Pulmonary artery endothelial cell (primary cell): ENCODE measurements at regions not wholly inside any gene's neighbourhood (a gene's known extent, or its start where the extent isn't known, plus 50 kb on each side); places are given as distances from the start of the nearest gene placed in this dataset.

ENCODE experiments used
- DNase-seq: peaks from one replicate; pipeline ENCODE4 v3.0.0-alpha.2; 2011; ENCODE audit warnings: low read depth, low spot score

DNA sequence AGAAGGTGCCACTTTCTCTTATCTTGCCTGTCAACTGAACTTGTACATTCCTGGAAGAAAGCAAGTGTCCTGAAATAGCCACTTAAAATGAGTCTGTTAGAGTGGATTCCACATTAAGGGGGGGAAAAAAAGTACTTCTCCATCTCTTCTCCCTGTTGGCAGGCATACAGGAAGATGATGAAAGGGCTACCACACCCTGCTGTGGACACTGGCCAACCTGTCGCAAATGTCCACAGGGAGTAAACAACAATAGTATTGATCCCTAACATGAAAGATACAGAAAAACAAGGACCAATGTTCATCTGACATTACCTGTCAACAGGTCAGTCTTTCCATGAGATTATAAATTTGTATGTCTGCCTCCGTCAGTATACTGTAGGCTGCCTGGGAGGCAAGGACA lies 265.1 kb upstream of the MAP3K1 start:
- no peak for DNase-seq

DNA sequence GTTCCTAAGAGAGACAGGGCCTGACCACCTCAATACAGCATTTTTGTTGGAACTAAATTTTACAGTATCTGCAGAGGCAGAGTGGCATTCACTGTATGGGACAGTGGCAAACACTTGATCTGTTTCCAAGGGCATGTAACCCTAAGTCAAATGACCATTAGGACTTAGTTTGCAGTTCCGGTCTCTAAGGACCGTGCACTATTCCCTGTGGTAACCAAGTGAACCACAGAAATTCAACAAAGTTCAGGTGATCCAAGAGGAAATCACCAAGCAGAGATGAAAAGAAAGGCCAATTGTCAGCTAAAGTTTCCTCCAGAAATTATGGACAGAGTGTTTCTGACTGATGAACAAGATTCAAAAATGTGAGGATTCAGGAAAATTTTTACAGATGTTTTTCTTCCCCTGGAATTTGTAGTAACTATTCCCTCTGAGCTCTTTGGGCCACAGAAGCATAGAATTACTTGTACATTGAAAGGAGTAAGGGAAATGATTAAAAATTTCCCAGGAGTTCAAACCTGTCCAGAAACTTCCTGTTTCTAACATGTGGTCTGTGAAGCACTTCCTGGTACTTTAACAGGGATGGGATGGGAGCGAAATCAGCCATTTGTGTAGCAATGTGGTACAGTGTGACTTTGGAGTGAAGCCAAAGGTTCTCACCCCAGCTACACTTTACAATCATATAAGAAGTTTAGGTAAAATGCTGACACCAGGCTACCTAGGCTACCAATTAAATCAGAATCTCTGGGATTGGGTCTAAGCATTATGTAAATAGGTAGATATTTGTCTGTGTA lies 266.1 kb upstream of the MAP3K1 start:
- DNase-seq = no peak

DNA sequence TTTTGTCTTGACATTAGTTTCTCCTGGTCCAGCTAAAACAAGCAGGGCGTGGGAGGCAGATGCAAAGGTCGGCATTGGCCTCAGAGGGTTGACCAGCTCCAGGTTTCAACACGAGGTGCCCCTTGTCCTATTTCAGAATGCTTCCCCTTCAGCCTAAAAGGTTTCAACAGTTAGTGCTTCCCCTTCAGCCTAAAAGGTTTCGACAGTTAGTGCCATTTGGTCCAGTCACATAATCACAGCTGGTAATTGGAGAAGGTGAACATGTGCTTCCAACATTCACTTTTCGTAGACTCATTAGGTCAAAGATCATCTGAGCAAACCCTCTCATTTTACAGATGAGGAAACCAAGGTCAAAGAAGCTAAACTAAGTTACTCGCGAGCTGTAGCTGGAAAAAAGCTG lies 270.3 kb upstream of the MAP3K1 start:
- DNase-seq = no peak

DNA sequence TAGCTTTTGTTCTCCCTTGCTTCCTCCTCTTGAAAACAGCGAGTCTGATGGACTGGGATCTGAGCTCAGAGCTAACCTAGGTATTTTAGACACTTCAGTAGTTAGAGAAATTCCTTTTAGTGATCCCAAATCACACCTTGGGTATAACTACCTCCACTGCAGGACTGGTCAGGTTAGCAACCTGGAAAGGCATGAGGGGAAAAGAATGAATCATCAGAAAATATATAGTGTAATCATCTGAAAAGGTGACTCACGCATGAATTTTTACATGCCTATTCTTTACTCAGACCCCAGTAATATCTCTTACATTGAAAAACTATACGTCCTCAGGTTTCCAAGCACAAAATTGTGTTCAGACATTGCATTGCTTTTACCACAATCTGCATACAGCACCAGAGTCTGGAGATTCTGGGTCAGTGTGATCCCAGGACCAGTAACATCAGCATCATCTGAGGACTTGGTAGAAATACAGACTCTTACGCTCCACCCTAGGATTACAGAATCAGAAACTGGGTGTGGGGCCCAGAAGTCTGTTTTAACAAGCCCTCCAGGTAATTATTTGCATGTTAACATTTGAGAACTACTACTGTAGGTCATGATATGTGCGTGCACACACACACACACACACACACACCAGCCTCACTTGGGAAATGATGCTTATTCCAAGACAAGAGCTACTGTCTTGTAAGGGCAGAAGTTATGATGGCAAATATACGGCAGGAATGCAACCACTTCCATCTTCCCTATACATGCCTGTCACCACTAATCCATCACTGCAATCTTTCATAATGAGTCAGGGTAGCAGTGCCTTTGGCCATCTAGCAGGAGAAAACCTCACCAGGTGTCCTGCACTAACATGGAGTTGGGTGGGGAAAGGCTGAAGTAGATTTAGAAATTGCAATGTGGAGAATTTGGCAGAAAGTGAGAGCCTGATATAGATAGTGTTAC lies 271.6 kb upstream of the MAP3K1 start:
- DNase-seq = no peak

DNA sequence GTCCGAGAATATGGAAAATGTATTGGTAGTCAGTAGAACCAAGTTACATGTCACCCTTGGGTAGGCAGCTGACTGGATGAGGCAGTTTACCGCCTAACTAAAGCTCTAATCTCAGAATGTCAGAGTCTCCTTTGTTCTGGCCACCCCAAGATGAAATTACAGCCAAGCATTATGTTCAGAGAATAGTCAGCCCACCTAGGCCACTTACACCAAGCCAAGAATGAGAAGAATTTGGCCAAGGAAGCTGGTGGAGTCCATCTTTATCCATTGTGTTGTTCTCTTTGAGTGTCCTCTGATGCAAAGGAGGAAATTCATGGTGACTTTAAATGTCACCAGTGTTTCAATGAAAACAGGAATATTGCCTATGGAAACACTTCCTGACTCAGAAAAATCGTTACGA lies 275.1 kb upstream of the MAP3K1 start:
- DNase-seq = no peak

DNA sequence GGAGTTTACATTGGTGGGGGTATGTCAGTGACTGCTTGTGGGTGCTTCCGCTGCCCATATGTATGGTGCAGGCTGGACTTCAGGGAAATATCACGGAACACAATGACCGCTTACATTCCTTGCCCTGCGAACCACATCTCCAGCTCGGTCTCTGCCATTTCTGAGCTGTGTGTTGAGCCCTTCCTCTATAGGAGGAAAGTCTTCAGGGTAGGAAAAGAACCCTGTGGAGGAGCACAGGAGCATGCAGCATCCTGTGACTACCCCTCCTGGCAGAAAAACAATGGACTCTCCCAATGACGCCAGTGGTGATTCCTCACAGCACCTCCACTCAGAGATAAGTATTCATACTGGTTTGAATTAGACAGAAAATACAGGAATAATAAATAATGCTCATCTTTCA lies 276.8 kb upstream of the MAP3K1 start:
- DNase-seq = no peak

DNA sequence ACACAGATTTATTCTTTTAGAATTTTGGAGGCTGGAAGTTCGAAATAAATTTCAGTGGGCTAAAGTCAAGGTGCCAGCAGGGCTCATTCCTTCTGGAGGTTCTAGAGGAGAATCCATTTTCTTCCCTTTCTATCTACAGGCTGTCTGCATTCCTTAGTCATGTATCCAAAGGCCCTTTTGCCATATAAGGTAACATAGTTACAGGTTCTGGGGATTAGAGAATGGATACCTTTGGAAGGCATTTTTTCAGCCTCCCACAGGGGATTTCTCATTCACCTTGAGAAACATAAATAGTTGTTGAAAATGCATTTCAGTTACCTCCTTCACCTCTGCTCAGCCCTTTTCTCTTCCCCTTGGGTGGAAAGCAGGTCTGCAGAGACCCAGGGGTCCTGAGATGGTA lies 280.0 kb upstream of the MAP3K1 start:
- DNase-seq = no peak

DNA sequence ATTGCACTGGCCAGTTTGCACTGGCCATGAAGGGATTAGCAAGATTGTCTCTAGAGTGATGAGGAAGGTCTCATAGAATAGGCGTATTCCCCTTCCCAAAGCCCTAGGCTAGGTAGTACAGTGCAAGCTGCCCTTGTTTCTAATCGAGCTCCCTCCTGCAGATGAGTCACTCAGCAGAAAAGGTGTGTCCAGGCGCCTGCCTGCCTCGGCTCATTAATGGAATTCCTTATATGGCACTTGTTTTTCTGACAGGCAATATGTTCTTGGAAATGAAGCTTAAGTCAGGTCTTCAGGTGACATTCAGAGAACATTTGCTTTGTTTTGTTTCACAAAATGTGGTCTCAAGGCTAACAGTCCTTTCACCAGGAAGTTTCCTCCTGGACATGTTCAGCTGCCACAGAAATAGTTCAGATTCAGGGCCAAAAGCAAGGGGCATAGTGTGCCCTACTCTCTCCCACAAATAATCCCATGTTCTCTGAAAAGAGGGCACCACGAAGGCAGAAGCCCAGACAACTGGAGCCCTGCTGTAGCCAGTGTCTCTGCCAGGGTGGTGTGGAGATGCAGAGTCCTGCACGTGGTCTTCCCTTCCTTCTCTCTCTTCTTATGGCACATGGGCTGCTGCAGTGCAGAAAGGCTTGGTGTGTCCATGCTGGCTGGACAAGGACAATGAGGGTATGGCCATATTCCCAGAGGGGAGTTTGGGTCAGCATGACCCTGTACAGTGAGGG lies 281.1 kb upstream of the MAP3K1 start:
- no peak for DNase-seq

DNA sequence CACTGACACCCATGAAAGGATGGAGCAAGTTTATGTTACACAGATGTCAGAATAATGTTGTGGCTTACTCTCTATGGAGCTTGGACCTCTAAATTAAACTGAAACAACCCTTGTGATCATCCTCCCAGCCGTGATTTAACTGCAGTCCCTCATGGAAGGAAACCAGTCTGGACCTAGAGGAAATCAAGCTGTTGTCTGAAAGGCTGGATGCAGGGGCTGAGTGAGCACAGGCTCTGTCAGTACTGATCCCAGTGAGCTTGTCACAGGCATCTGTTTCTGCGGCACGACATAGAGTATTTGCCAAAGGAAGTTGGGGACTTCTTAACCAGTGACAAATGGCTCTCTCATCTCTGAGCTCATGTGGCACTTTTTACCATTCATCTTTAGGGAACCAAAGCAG lies 282.9 kb upstream of the MAP3K1 start:
- DNase-seq = no peak

DNA sequence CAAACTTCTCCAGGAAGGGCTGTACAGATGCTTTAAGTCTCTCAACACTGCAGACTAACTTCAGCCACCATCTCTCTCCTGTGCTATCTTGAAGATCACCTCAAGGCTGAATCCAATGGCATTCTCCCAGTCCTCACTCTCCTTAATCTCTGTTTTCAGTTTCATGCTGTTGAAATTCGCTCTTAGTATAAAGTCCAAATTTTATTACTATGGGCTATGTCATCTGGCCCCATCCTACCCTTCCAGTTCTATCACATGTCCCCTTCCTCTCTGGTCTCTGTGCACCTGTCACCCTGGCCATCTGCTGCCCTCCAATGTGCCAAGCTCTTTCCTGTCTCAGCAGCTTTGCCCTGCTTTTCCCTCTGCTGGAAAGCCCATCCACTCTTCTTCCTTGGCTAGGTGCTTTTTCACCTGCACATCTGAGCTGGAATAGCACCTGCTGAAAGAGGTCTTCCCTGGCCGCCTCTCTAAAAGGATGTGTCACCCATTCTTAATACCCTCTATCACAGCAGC lies 284.7 kb upstream of the MAP3K1 start:
- DNase-seq = no peak

DNA sequence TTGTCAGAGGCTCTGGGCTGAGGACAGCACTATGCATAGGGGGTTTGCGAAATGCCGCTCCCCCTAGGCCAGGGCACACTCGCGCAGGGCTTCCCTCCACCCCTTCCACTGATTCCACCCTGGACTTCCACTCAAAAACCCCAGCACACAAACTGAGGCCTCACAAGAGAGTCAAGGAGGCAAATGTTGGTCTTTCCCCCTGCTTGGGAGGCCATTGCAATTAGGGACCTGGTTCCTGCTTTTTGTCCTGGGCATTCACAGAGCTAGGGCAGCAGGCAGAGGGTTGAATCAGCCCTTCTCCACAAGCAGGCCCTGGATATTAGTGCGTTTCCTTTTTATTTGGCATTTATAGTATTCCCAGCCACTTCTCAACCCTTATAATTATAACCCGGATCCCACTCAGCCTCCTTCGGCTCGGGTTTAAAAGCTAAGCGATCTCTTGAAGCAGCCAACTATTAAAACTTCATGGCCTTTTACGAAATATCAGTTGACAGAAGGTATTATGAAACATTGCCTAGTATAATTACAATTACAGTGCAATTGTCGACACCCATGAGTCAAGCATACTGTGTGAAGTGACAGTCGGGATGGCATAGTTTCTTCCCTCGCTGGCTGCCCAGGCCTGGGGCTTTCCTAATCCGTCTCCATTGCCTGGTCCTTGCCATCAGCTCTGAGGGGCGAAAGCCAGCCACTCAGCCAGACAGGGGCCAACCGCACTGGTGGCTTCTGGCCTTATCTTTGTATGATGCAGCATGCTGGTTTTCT lies 285.5 kb upstream of the MAP3K1 start:
- no peak for DNase-seq

DNA sequence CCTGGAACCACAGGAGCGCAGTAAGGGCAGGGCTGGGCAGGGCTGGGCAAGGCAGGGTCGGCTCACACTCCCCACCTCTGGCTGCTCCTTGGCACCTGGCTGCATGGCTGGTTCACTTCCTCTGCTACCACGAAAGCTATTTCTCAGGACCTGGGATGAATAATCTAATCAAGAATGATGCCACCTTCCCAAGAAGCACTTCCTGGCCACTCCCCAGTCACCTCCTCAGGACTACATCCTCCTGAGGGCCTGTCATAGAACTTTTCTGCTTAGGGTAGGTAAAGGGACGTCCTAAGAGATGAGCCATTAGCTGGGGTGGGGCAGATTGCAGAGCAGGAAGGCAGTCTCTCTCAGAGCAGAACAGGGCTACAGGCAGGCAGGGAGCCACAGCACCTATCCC lies 288.2 kb upstream of the MAP3K1 start:
- no peak for DNase-seq

DNA sequence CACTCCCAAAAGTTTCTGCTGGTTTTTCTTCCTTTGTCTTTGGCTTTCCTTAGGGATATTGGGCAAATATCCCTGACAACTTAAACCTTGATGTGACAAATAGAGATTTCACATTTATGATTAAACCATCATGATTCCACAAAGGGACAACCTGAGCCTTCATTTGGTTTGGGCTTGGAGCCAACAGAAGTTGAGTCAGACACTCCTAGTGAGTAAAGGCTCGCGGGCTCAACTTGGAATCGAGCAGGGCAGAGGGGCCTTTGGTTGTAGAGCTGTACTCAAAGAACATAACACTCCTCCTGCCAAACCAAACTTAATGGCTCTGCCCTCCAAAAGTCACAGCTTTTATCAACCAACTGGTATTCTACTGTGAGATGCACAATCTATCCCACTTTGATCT lies 290.2 kb upstream of the MAP3K1 start:
- no peak for DNase-seq

DNA sequence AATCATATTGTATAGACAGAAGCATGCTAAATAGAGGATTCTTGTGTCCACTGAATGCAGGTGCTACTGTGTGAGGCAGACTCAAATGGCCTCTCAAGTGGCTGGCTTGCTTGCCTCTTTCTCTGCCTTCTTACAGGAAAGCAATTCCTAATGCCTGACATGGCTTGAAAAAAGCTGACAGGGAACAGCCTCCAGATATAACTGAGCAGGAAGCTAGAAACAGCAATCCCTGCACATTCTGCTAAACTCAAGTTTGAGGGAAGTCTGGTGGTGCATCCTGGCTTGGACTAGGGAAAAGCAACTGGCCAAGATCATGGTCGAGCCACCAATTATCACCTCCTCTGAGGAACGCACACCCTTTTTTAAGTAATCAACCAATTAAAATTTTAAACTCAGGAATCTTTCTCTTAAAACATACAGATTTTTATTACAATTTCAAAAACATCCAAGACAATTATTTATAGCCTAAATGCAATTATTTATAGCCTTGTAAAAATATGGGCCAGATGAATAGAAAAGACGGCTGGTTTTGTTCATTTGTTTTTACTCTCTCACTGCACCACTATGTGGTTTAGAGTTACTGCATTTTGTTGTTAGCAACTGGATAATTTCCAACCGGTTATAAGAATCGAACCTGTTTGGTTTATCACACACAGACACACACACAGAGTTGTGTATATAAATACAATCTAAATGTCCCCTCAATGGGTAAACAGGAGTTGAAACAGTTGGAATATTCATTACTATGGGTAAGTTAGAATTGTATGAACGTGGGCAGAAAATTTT lies 290.9 kb upstream of the ANKRD55 start:
- DNase-seq = no peak

DNA sequence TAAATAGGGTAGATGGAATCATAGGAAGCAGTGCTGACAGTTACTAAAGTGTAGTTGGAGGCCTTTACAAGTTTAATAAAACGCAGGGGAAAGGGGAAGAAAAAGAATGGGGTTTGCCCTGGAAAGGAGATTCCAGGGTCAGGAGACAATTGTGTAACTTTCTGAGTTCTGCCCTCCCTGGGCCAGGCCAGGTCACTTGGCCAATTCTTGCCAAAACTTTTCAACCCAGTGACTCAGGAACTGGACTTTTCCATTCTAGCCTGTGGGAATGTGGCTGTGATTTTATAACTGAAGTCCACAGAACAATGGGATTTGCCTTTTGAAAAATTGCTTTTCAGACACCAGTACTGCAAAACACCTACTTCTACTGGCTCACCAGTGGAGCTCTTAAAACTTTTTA lies 289.8 kb upstream of the ANKRD55 start:
- peak; percentile 29 for DNase-seq

DNA sequence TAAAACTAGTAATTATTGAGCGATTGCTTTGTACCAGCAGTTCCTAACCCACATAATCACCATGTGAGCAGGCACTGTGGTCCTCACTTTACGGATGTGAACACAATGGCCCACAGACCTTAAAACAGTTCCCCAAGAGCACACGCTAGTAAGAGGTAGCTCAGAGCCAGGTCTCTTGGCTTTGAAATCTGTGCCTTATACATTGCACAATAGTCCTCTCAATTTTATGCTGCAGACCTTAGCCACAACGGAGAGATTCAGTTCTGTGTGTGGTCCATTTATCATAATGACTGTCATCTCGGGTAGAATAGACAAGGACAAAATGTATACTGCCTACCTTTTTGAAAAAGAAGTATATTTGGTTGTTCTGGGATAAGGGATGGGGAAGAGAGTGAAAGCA lies 289.0 kb upstream of the ANKRD55 start:
- no peak for DNase-seq

DNA sequence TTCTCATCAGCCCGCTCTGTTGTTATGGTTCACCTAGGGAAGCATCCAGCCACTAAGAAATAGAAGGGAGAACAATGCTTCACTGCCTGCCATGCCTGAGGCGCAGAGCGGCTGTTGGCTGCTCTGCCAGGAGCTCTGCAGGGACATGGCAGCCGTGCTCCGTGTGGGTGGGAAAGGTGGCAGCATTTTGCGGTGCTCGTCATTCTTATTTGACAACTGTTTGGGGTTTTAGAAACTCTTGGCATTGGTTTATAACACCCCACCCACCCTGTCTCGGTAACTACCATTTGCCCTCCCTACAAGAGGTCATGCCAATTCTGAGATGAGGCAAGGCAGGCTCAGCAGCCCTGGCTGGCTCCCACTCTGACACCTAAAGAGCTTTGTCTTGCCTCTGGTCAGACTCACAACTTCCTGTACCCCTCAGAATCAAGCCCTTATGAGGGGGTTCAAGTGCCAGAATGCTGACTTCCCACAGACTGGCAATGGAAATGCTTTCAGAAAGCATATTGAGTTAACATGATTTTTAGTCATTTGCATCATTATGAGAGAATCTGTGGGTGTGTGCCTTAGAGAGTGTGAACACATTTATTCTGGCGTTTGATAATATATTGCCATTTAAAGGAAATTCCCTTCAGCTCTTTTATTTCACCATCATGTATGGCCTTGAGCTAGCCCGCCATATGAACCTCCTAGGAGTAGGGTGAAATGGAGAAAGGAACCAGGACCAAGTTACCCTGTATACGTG lies 288.0 kb upstream of the ANKRD55 start:
- no peak for DNase-seq

DNA sequence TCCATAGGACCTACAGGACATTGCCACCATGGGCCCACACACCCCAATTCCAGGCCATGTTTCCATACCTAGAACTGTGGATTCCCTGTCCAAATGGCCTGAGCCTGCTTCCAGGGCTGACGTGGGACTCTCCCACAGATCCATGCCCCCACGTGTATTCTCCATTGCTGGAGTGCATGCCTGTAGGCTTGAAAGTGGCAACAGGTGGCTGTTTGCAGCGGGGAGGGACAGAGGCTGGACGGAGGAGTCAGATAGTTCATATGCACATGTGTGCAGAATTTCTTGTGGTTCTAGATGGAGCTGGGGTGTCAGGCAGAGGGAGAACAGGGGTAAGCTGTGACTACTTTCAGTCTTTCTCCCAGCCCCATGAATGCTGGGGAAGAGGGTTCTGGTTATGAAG lies 285.7 kb upstream of the ANKRD55 start:
- no peak for DNase-seq

DNA sequence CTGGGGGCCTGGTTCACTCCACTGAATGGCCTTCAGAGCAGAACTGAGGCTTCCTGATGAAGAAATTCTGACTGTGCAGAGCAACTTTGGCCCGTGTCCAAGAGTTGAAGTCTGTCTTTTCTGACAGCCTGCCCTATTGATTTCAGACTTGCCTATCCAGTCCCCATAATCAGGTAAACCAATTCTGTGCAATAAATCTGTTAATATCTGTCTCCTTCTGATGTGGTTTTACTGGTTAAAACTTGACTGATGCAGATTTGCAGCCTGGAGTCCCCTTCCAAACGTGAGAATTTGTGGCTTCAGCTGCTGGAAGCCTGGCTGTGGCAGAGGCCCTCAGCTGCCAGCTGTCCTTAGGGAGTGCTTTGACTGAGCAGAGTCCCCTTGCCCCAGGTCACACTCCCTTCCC lies 283.9 kb upstream of the ANKRD55 start:
- DNase-seq = no peak

DNA sequence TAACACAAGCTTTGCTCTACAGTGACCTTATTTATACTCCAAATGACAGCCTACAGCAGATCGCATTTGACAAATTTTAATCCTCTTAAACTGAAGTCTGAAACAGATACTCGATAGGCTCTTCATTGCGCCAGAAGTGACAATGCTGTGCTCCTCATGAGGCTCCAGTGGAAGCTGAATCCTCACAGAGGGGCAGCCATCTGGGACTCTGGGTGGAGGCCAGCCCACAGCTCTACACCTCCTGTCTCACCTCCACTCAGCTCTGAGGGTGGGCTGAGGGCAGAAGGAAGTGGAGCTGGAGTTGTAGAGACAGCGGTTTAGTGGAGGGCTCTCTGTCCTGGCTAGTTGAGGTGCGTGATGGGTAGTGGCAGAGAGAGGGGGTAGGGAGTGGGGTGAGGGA lies 283.3 kb upstream of the ANKRD55 start:
- no peak for DNase-seq
